GM12878 (cell line): ENCODE measurements at regions not wholly inside any gene's neighbourhood (a gene's known extent, or its start where the extent isn't known, plus 50 kb on each side); places are given as distances from the start of the nearest gene placed in this dataset.

Experiments used
- ATAC-seq: fragments of 200-7000 bp; cut with Tn5 transposase; 3 replicates; pipeline ENCODE4 v1.9.1; 2020; ENCODE audit warnings: mild to moderate bottlenecking, moderate library complexity
- BruUV-seq: library from RNA; stranded (reverse); fragments of 400-500 nt; replicated peaks from 2 replicates; lab custom pipeline; 2021; lab: Mats Ljungman, UMichigan
- CTCF ChIA-PET: fragments of 300-600 bp; sonication (Branson Sonifier 250); formaldehyde crosslinking; extraction: SDS; loops from one replicate; lab custom pipeline; 2021; ENCODE audit warnings: inconsistent platforms; lab: Yijun Ruan, JAX
- POLR2A ChIA-PET: fragments of 350-600 bp; formaldehyde crosslinking; extraction: SDS; loops from one replicate; lab custom pipeline; 2021; ENCODE audit warnings: inconsistent platforms; lab: Charles Lee
- RAD21 ChIA-PET: fragments of 300-600 bp; sonication (Branson Sonifier 250); formaldehyde crosslinking; loops from one replicate; lab custom pipeline; 2023; ENCODE audit warnings: antibody characterized with exemption; ENCODE audit not compliant: unreplicated experiment; lab: Charles Lee
- SMC1A ChIA-PET: fragments of 300-600 bp; sonication (Branson Sonifier 250); formaldehyde crosslinking; loops from one replicate; lab custom pipeline; 2023; ENCODE audit not compliant: unreplicated experiment, uncharacterized antibody; lab: Charles Lee
- DNase-seq: peaks from one replicate; pipeline ENCODE4 v3.0.0-alpha.2; 2011; ENCODE audit warnings: low read depth, low spot score
- FAIRE-seq: peaks from 3 replicates; lab custom pipeline; 2011; peaks lifted over from hg19 to GRCh38; lab: Jason Lieb, UNC
- H2AFZ ChIP-seq: 2 replicates; pipeline ENCODE4 v1.6.0; 2011; ENCODE audit warnings: low read depth, low read length, control low read depth; ENCODE audit not compliant: control insufficient read depth
- H3K27ac ChIP-seq: 2 replicates; pipeline ENCODE4 v1.5.1; 2011; ENCODE audit warnings: control low read depth; ENCODE audit not compliant: control insufficient read depth, insufficient read depth
- H3K27me3 ChIP-seq, 2 experiments: replicated peaks in 1 of 2; 2 replicates each; pipeline versions ENCODE4 v1.6.0 to v1.6.1; 2011; ENCODE audit warnings: low read length in 1 of 2; ENCODE audit not compliant: control insufficient read depth in 2 of 2, insufficient read depth in 2 of 2
- H3K36me3 ChIP-seq, 2 experiments: 2 replicates each; pipeline ENCODE4 v1.5.1; 2011; ENCODE audit warnings: low read length in 1 of 2; ENCODE audit not compliant: control insufficient read depth in 2 of 2, insufficient read depth in 2 of 2
- H3K4me1 ChIP-seq: 2 replicates; pipeline ENCODE4 v1.6.1; 2011; ENCODE audit warnings: mild to moderate bottlenecking, low read length, moderate library complexity, mixed read lengths; ENCODE audit not compliant: control insufficient read depth, insufficient read depth
- H3K4me2 ChIP-seq: 2 replicates; pipeline ENCODE4 v1.6.0; 2011; ENCODE audit warnings: control low read depth; ENCODE audit not compliant: control insufficient read depth, insufficient read depth
- H3K4me3 ChIP-seq: fragments of 200-600 bp; sonication (generic); 2 replicates; pipeline ENCODE4 v1.5.1; 2016
- H3K79me2 ChIP-seq: 2 replicates; pipeline ENCODE4 v1.6.0; 2011; ENCODE audit warnings: low read length; ENCODE audit not compliant: control insufficient read depth, insufficient read depth
- H3K9ac ChIP-seq: 2 replicates; pipeline ENCODE4 v1.8.0; 2011; ENCODE audit warnings: low read length, control low read depth, mixed read lengths; ENCODE audit not compliant: control insufficient read depth, insufficient read depth
- H3K9me3 ChIP-seq: replicated peaks from 3 replicates; pipeline ENCODE4 v1.5.1; 2011; ENCODE audit warnings: mild to moderate bottlenecking, low read length; ENCODE audit not compliant: control insufficient read depth, insufficient read depth
- H4K20me1 ChIP-seq: 2 replicates; pipeline ENCODE4 v1.6.0; 2011; ENCODE audit not compliant: control insufficient read depth, insufficient read depth
- BMI1 ChIP-seq: fragments of 450-650 bp; IDR thresholded peaks from 2 replicates; pipeline ENCODE4 v1.6.1; 2016; ENCODE audit warnings: mild to moderate bottlenecking, moderate library complexity, borderline replicate concordance
- EGR1 ChIP-seq, 2 experiments: IDR thresholded peaks; 1 replicate in 1 of 2; 2 replicates in 1 of 2; pipeline ENCODE4 v1.6.1; 2011 to 2012; ENCODE audit warnings: low read depth in 2 of 2, low read length in 2 of 2, borderline replicate concordance in 1 of 2, mild to moderate bottlenecking in 1 of 2, moderate library complexity in 1 of 2
- EP300 ChIP-seq, 2 experiments: fragments of 150-350 bp in 1 of 2; IDR thresholded peaks; 2 replicates each; pipeline ENCODE4 v1.6.1; 2011 to 2012; ENCODE audit warnings: low read depth in 2 of 2, low read length in 2 of 2, borderline replicate concordance in 1 of 2, improper control_type of control experiment in 1 of 2, inconsistent platforms in 1 of 2; ENCODE audit not compliant: control insufficient read depth in 1 of 2
- HCFC1 ChIP-seq: fragments of 150-350 bp; IDR thresholded peaks from 2 replicates; pipeline ENCODE4 v1.6.1; 2014; ENCODE audit warnings: low read length
- HDGF ChIP-seq: fragments of 450-650 bp; IDR thresholded peaks from 2 replicates; pipeline ENCODE4 v1.6.1; 2016; ENCODE audit warnings: antibody characterized with exemption
- IRF4 ChIP-seq: IDR thresholded peaks from 2 replicates; pipeline ENCODE4 v1.6.1; 2011; ENCODE audit warnings: low read depth, low read length
- MYC ChIP-seq: IDR thresholded peaks from 2 replicates; pipeline ENCODE4 v1.6.1; 2011; ENCODE audit warnings: mild to moderate bottlenecking, low read length, moderate library complexity, inconsistent platforms; ENCODE audit not compliant: insufficient read depth, insufficient replicate concordance, insufficient read length, severe bottlenecking
- NR2C2 ChIP-seq: IDR thresholded peaks from 2 replicates; pipeline ENCODE4 v1.6.1; 2011; ENCODE audit warnings: borderline replicate concordance, low read depth; ENCODE audit not compliant: control insufficient read depth, insufficient read length
- NR2F1 ChIP-seq: fragments of 450-650 bp; conservative IDR thresholded peaks from 2 replicates; pipeline ENCODE4 v1.6.1; 2017; ENCODE audit warnings: mild to moderate bottlenecking
- SMAD1 ChIP-seq: fragments of 450-650 bp; IDR thresholded peaks from 2 replicates; pipeline ENCODE4 v1.6.1; 2018; ENCODE audit warnings: mild to moderate bottlenecking, low read depth; ENCODE audit not compliant: partially characterized antibody
- SREBF1 ChIP-seq: IDR thresholded peaks from 2 replicates; pipeline ENCODE4 v1.6.1; 2012; ENCODE audit warnings: mild to moderate bottlenecking, low read length
- USF2 ChIP-seq: IDR thresholded peaks from 2 replicates; pipeline ENCODE4 v1.6.1; 2011; ENCODE audit warnings: low read depth, low read length, improper control_type of control experiment, borderline replicate concordance
- ZNF207 ChIP-seq: fragments of 450-650 bp; IDR thresholded peaks from 2 replicates; pipeline ENCODE4 v1.6.1; 2014; ENCODE audit warnings: antibody characterized with exemption, mild to moderate bottlenecking, borderline replicate concordance
- ZSCAN29 ChIP-seq: fragments of 450-650 bp; IDR thresholded peaks from 2 replicates; pipeline ENCODE4 v1.6.1; 2017; ENCODE audit warnings: mild to moderate bottlenecking, moderate library complexity
- ZZZ3 ChIP-seq: IDR thresholded peaks from 2 replicates; pipeline ENCODE4 v1.6.1; 2011; ENCODE audit warnings: low read depth; ENCODE audit not compliant: control insufficient read depth, insufficient read length
- WGBS: methylation state at CpG from one replicate; pipeline ENCODE4 v1.1.6; 2016; ENCODE audit warnings: low lambda C conversion rate; ENCODE audit not compliant: insufficient replicate concordance, insufficient coverage; ENCODE audit errors: missing lambda C conversion rate; 5-methylcytosine and 5-hydroxymethylcytosine counted together
- in situ Hi-C: fragments of 300-500 bp; cut with MboI; formaldehyde crosslinking; loops from 9 replicates; pipeline ENCODE4 v1.14.3; 2018; ENCODE audit warnings: mixed read lengths
- intact Hi-C: fragments of 100-400 bp; cut with micrococcal nuclease; formaldehyde crosslinking; loops from one replicate; pipeline ENCODE4 v1.14.2; 2022; ENCODE audit not compliant: unreplicated experiment

DNA sequence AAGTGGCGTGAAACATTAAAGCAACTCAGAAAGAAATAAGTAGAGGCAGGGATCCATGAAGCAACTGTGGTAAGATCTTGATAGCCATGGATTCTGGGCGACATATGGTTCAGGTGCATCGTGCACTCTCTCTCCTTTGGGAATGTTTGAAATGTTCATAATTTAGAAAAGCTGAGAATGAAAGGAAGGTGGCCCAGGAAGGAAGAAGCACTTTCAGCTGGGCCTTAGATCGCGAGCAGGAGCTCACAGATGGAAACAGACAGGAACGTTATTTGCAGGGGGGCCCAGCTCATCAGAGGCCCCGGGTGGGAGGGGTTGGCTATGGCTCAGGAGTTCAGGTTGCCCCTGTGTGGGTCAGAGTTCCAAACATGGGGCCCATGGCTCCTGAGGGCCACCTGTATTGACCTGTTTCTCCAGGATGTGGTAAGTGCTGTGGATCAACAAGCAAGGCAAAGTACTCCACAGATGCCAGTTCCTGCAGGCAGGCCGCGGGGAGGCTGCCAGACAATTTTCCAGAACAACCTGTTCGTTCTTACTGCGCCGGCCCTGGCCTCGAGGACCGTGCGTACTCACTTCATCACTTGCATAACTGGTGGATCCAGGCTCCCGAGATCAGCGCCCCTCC, 253.2 kb downstream of the TOMM20 start:
- Histone ChIP-seq H3K27me3 (no peaks in the 10 kb centered on the region), H3K4me3 (no peak overlapping the region), H2AFZ (no peak overlapping the region), H3K36me3 (no peaks in the 10 kb centered on the region), H3K4me1 (peaks cover 32% of the 10 kb centered on the region), H3K4me2 (no peak overlapping the region), H3K9me3 (no peaks in the 10 kb centered on the region), H4K20me1 (no peaks in the 10 kb centered on the region), H3K27ac (no peak overlapping the region), H3K79me2 (no peaks in the 10 kb centered on the region)
- CTCF ChIA-PET = interaction anchor here (1.5 to 2.1 kb wide), 4 partner anchors 22 to 104 kb away, joined by 3 to 6 read pairs (median 4); no protein-coding TSS in a partner anchor
- 91% methylated on average over 17 of the region's 17 CpGs for WGBS
- intact Hi-C loops (loop anchor here (5.0 kb wide), 1 partner anchor 143 kb away; no protein-coding TSS in a partner anchor), in situ Hi-C loops (no loop called here)
- no peak for ATAC-seq
- SMC1A ChIA-PET = interaction anchor here (1.2 to 3.7 kb wide), 3 partner anchors 29 to 35 kb away, joined by 3 to 30 read pairs (median 8); no protein-coding TSS in a partner anchor
- POLR2A ChIA-PET = interaction anchor here (0.5 to 1.3 kb wide), 4 partner anchors 30 to 176 kb away, joined by 3 to 4 read pairs (median 4); no protein-coding TSS in a partner anchor
- RAD21 ChIA-PET = interaction anchor here (1.0 to 1.7 kb wide), 4 partner anchors 29 to 272 kb away, joined by 3 to 7 read pairs (median 3); no protein-coding TSS in a partner anchor
- no peak for FAIRE-seq
- TF ChIP-seq NR2C2 (no peak), IRF4 (no peak), ZSCAN29 (no peak), HDGF (no peak), EGR1 (IDR thresholded peaks at IDR 0.05; ENCODE audit: borderline replicate concordance in 1 of 2, low read depth in 2 of 2, low read length in 2 of 2) (no peak), EP300 (IDR thresholded peaks at IDR 0.05; ENCODE audit: borderline replicate concordance in 1 of 2, control insufficient read depth in 1 of 2, low read depth in 2 of 2, low read length in 2 of 2) (no peak), ZNF207 (no peak), BMI1 (no peak), ZZZ3 (no peak), NR2F1 (no peak), HCFC1 (no peak), SREBF1 (no peak), SMAD1 (no peak), MYC (no peak), USF2 (no peak)
- TF ChIP-seq, all 136 proteins: peak for 0
- no TSS peak for BruUV-seq
- no peak overlapping the region for H3K9ac ChIP-seq
- no peak for DNase-seq
